ENCODE measurements at regions not wholly inside any gene's neighbourhood (a gene's known extent, or its start where the extent isn't known, plus 50 kb on each side); places are given as distances from the start of the nearest gene placed in this dataset.

GRCh38 chr18:30566877-30567276, 475.7 kb downstream of the DSC3 start:
- Histone ChIP-seq H2AFZ (ENCODE audit: control insufficient read depth, low read length) (no peak overlapping the region), H3K4me3 (ENCODE audit: control insufficient read depth in 2 of 3, extremely low read depth in 1 of 3, insufficient read depth in 2 of 3, low read depth in 1 of 3, low read length in 3 of 3) (no peak overlapping the region), H3K4me2 (ENCODE audit: control insufficient read depth, extremely low read depth, insufficient read depth, low read depth, low read length) (no peak overlapping the region), H3K9ac (ENCODE audit: control insufficient read depth, extremely low read depth, insufficient read depth, low read length) (no peak overlapping the region), H3K36me3 (ENCODE audit: control insufficient read depth in 2 of 2, extremely low read depth in 1 of 2, insufficient read depth in 2 of 2, low read length in 2 of 2) (no peaks in the 10 kb centered on the region), H3K9me1 (ENCODE audit: control insufficient read depth, extremely low read depth, insufficient read depth, low read length) (no peaks in the 10 kb centered on the region), H3K4me1 (ENCODE audit: control insufficient read depth, extremely low read depth, insufficient read depth, low read length) (no peaks in the 10 kb centered on the region), H3K9me3 (ENCODE audit: control insufficient read depth, low read depth, low read length) (no peaks in the 10 kb centered on the region), H3K27ac (ENCODE audit: control insufficient read depth, insufficient read depth, low read length) (no peak overlapping the region), H3K79me2 (ENCODE audit: control insufficient read depth, insufficient read depth, low read length) (no peaks in the 10 kb centered on the region), H3K27me3 (ENCODE audit: control insufficient read depth, extremely low read depth, insufficient read depth, low read length) (no peaks in the 10 kb centered on the region), H4K20me1 (ENCODE audit: control insufficient read depth, extremely low read depth, insufficient read depth, low read length) (no peaks in the 10 kb centered on the region)
- FAIRE-seq (no peak), DNase-seq (ENCODE audit: low read depth, low spot score) (no peak)
- dilution Hi-C loops (cut with MboI; ENCODE audit: extremely low pct_ligation_motif_present, low sequenced_read_pairs) = no loop called here
- no peak for TF ChIP-seq CTCF (optimal IDR thresholded peaks at IDR 0.05 in 1 of 3, IDR thresholded peaks at IDR 0.05 in 1 of 3, conservative IDR thresholded peaks at IDR 0.05 in 1 of 3; ENCODE audit: extremely low read depth in 1 of 3, insufficient read depth in 2 of 3, low read length in 3 of 3)
- no peak for TF ChIP-seq EZH2 (IDR thresholded peaks at IDR 0.05; ENCODE audit: low read length)

- Histone ChIP-seq H3K4me2 (ENCODE audit: control insufficient read depth, extremely low read depth, insufficient read depth, low read depth, low read length) (no peak overlapping the region), H3K27ac (ENCODE audit: control insufficient read depth, insufficient read depth, low read length) (no peak overlapping the region), H3K79me2 (ENCODE audit: control insufficient read depth, insufficient read depth, low read length) (no peaks in the 10 kb centered on the region), H3K9me3 (ENCODE audit: control insufficient read depth, low read depth, low read length) (no peaks in the 10 kb centered on the region), H3K9me1 (ENCODE audit: control insufficient read depth, extremely low read depth, insufficient read depth, low read length) (no peaks in the 10 kb centered on the region), H3K27me3 (ENCODE audit: control insufficient read depth, extremely low read depth, insufficient read depth, low read length) (no peaks in the 10 kb centered on the region), H3K4me1 (ENCODE audit: control insufficient read depth, extremely low read depth, insufficient read depth, low read length) (no peaks in the 10 kb centered on the region), H3K9ac (ENCODE audit: control insufficient read depth, extremely low read depth, insufficient read depth, low read length) (no peak overlapping the region), H2AFZ (ENCODE audit: control insufficient read depth, low read length) (no peak overlapping the region), H3K36me3 (ENCODE audit: control insufficient read depth in 2 of 2, extremely low read depth in 1 of 2, insufficient read depth in 2 of 2, low read length in 2 of 2) (no peaks in the 10 kb centered on the region), H4K20me1 (ENCODE audit: control insufficient read depth, extremely low read depth, insufficient read depth, low read length) (no peaks in the 10 kb centered on the region), H3K4me3 (ENCODE audit: control insufficient read depth in 2 of 3, extremely low read depth in 1 of 3, insufficient read depth in 2 of 3, low read depth in 1 of 3, low read length in 3 of 3) (no peak overlapping the region)
- TF ChIP-seq EZH2 (IDR thresholded peaks at IDR 0.05; ENCODE audit: low read length) (no peak), CTCF (optimal IDR thresholded peaks at IDR 0.05 in 1 of 3, IDR thresholded peaks at IDR 0.05 in 1 of 3, conservative IDR thresholded peaks at IDR 0.05 in 1 of 3; ENCODE audit: extremely low read depth in 1 of 3, insufficient read depth in 2 of 3, low read length in 3 of 3) (no peak)
- dilution Hi-C loops (cut with MboI; ENCODE audit: extremely low pct_ligation_motif_present, low sequenced_read_pairs) = no loop called here
- DNase-seq (ENCODE audit: low read depth, low spot score) (no peak), FAIRE-seq (no peak)
Measured at GRCh38 chr18:30562231-30562630, 480.3 kb downstream of the DSC3 start.

Measured in keratinocyte (primary cell).